GM18517 (cell line): ENCODE measurements at regions not wholly inside any gene's neighbourhood (a gene's known extent, or its start where the extent isn't known, plus 50 kb on each side); places are given as distances from the start of the nearest gene placed in this dataset.
"Not testable (repeated sequence)": the region's sequence is repeated elsewhere in the genome, so short reads cannot be mapped to it uniquely, and the experiment has no call there.

ENCODE experiments used
- ATAC-seq: cut with Tn5 transposase; IDR thresholded peaks from one replicate; pipeline ENCODE4 v1.9.1; 2021; ENCODE audit warnings: mild to moderate bottlenecking, moderate library complexity; ENCODE audit not compliant: unreplicated experiment

GRCh38 chr5:7207979-7208378 lies 188.0 kb upstream of the ADCY2 start:
- no peak for ATAC-seq

GRCh38 chr5:7208938-7209337 lies 187.0 kb upstream of the ADCY2 start:
- ATAC-seq, result no peak

GRCh38 chr5:7209658-7210057 lies 186.3 kb upstream of the ADCY2 start:
- ATAC-seq, result no peak

GRCh38 chr5:7210549-7210948 lies 185.4 kb upstream of the ADCY2 start:
- ATAC-seq, result no peak

- ATAC-seq, result no peak
Observed at GRCh38 chr5:7213525-7213924, 182.4 kb upstream of the ADCY2 start.

- ATAC-seq, result no peak
Observed at GRCh38 chr5:7214906-7215416, 181.0 kb upstream of the ADCY2 start.

- no peak for ATAC-seq
Observed at GRCh38 chr5:7218141-7218540, 177.8 kb upstream of the ADCY2 start.

GRCh38 chr5:7220156-7220555 lies 175.8 kb upstream of the ADCY2 start:
- no peak for ATAC-seq

- ATAC-seq, result no peak
Observed at GRCh38 chr5:7221041-7221440, 174.9 kb upstream of the ADCY2 start.

GRCh38 chr5:7225826-7226225 lies 170.1 kb upstream of the ADCY2 start:
- ATAC-seq, result no peak

- ATAC-seq, result no peak
Observed at GRCh38 chr5:7242118-7242710, 153.7 kb upstream of the ADCY2 start.

GRCh38 chr5:7244208-7244607 lies 151.7 kb upstream of the ADCY2 start:
- no peak for ATAC-seq

- ATAC-seq, result no peak
Observed at GRCh38 chr5:7245121-7245651, 150.8 kb upstream of the ADCY2 start.

- no peak for ATAC-seq
Observed at GRCh38 chr5:7246287-7246686, 149.7 kb upstream of the ADCY2 start.

GRCh38 chr5:7250004-7250403 lies 145.9 kb upstream of the ADCY2 start:
- no peak for ATAC-seq

- ATAC-seq, result no peak
Observed at GRCh38 chr5:7250611-7251010, 145.3 kb upstream of the ADCY2 start.

GRCh38 chr5:7251132-7251531 lies 144.8 kb upstream of the ADCY2 start:
- no peak for ATAC-seq

- no peak for ATAC-seq
Observed at GRCh38 chr5:7261049-7261448, 134.9 kb upstream of the ADCY2 start.

- ATAC-seq, result no peak
Observed at GRCh38 chr5:7261900-7262299, 134.0 kb upstream of the ADCY2 start.

- ATAC-seq, result not testable (repeated sequence)
Observed at GRCh38 chr5:7263398-7264015, 132.4 kb upstream of the ADCY2 start.

- not testable (repeated sequence) for ATAC-seq
Observed at GRCh38 chr5:7265776-7266175, 130.2 kb upstream of the ADCY2 start.

- ATAC-seq, result not testable (repeated sequence)
Observed at GRCh38 chr5:7268722-7269121, 127.2 kb upstream of the ADCY2 start.
